Endodermal cell (in vitro differentiated cells): ENCODE measurements at regions not wholly inside any gene's neighbourhood (a gene's known extent, or its start where the extent isn't known, plus 50 kb on each side); places are given as distances from the start of the nearest gene placed in this dataset.

Experiments used
- DNase-seq: peaks from one replicate; pipeline ENCODE4 v3.0.0-alpha.2; 2017
- H3K27ac ChIP-seq: 2 replicates; pipeline ENCODE4 v1.5.1; 2013; ENCODE audit warnings: mild to moderate bottlenecking, low read depth, low read length, moderate library complexity
- H3K27me3 ChIP-seq: 2 replicates; pipeline ENCODE4 v1.6.1; 2013; ENCODE audit warnings: mild to moderate bottlenecking, low read length, moderate library complexity; ENCODE audit not compliant: insufficient read depth, control insufficient read depth, poor library complexity, severe bottlenecking
- H3K36me3 ChIP-seq: 2 replicates; pipeline ENCODE4 v1.7.0; 2013; ENCODE audit warnings: mild to moderate bottlenecking, low read length, moderate library complexity; ENCODE audit not compliant: control insufficient read depth, insufficient read depth
- H3K4me1 ChIP-seq: one replicate; pipeline ENCODE4 v1.7.0; 2013; ENCODE audit warnings: low read length; ENCODE audit not compliant: control insufficient read depth, insufficient read depth
- H3K4me3 ChIP-seq: 2 replicates; pipeline ENCODE4 v1.5.1; 2013; ENCODE audit warnings: mild to moderate bottlenecking, low read length, moderate library complexity
- H3K9ac ChIP-seq: 2 replicates; pipeline ENCODE4 v1.6.1; 2013; ENCODE audit warnings: mild to moderate bottlenecking, low read length, moderate library complexity; ENCODE audit not compliant: poor library complexity, severe bottlenecking; ENCODE audit errors: extremely low read depth
- H3K9me3 ChIP-seq: 2 replicates; pipeline ENCODE4 v1.6.1; 2013; ENCODE audit warnings: mild to moderate bottlenecking, low read length, moderate library complexity; ENCODE audit not compliant: control insufficient read depth
- H3K27ac Mint-ChIP-seq: 2 replicates; pipeline ENCODE4 v1.8.0; 2020; ENCODE audit warnings: mixed read lengths
- H3K27me3 Mint-ChIP-seq: 2 replicates; pipeline ENCODE4 v1.8.0; 2021; ENCODE audit warnings: mild to moderate bottlenecking, mixed read lengths; ENCODE audit not compliant: insufficient read depth
- H3K36me3 Mint-ChIP-seq: 2 replicates; pipeline ENCODE4 v1.8.0; 2020; ENCODE audit warnings: low read depth, mixed read lengths
- H3K4me1 Mint-ChIP-seq: 2 replicates; pipeline ENCODE4 v1.8.0; 2020; ENCODE audit warnings: mixed read lengths
- H3K4me3 Mint-ChIP-seq: 2 replicates; pipeline ENCODE4 v1.8.0; 2020; ENCODE audit warnings: mild to moderate bottlenecking, moderate library complexity, mixed read lengths
- H3K9me3 Mint-ChIP-seq: 2 replicates; pipeline ENCODE4 v1.8.0; 2020; ENCODE audit warnings: mild to moderate bottlenecking, mixed read lengths
- WGBS, 2 experiments: methylation state at CpG; one replicate each; pipeline versions ENCODE4 v1.1.5 to v1.1.7; 2013; ENCODE audit warnings: missing lambda C conversion rate in 2 of 2, mixed read lengths in 1 of 2; ENCODE audit not compliant: insufficient coverage in 1 of 2, insufficient read length in 1 of 2; 5-methylcytosine and 5-hydroxymethylcytosine counted together
- TF ChIP-seq, protein P1 (sequence below): fragments of 200-600 bp; sonication (generic); conservative IDR thresholded peaks from 2 replicates; pipeline ENCODE4 v1.5.0; 2021; ENCODE audit warnings: antibody characterized with exemption, mild to moderate bottlenecking

DNA sequence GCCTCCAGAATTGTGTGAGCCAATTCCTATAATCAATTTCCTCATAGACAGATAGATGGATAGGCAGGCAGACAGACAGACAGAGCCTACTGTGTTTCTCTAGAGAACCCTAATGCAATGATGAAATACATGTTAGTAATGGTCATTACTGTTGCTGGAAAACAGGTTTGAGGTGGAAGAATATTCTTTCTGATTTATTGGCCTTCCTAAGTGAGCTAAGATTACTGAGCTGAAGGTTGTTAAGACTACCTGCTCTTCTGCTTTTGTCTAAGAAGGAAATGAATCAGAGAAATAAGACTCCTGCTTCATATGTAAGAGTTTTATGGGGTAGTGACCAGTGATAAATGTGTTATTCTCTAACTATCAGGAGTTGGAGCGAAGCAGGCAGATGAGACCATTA lies 219.9 kb downstream of the ELAVL2 start:
- no peaks in the 10 kb centered on the region for H3K4me1 ChIP-seq
- H3K4me1 Mint-ChIP-seq = no peaks in the 10 kb centered on the region
- H3K9me3 Mint-ChIP-seq = no peaks in the 10 kb centered on the region
- no peaks in the 10 kb centered on the region for H3K9me3 ChIP-seq
- no peak overlapping the region for H3K9ac ChIP-seq
- H3K4me3 ChIP-seq = no peak overlapping the region
- 100% methylated on average over 1 of the region's 1 CpG; no CpG with 5 or more reads in 1 of the 2 experiments for WGBS, 2 experiments
- no peak overlapping the region for H3K4me3 Mint-ChIP-seq
- no peaks in the 10 kb centered on the region for H3K27me3 Mint-ChIP-seq
- H3K27ac Mint-ChIP-seq = no peak overlapping the region
- H3K36me3 Mint-ChIP-seq = no peaks in the 10 kb centered on the region
- no peaks in the 10 kb centered on the region for H3K27me3 ChIP-seq
- no peaks in the 10 kb centered on the region for H3K36me3 ChIP-seq
- TF ChIP-seq, protein P1, sequence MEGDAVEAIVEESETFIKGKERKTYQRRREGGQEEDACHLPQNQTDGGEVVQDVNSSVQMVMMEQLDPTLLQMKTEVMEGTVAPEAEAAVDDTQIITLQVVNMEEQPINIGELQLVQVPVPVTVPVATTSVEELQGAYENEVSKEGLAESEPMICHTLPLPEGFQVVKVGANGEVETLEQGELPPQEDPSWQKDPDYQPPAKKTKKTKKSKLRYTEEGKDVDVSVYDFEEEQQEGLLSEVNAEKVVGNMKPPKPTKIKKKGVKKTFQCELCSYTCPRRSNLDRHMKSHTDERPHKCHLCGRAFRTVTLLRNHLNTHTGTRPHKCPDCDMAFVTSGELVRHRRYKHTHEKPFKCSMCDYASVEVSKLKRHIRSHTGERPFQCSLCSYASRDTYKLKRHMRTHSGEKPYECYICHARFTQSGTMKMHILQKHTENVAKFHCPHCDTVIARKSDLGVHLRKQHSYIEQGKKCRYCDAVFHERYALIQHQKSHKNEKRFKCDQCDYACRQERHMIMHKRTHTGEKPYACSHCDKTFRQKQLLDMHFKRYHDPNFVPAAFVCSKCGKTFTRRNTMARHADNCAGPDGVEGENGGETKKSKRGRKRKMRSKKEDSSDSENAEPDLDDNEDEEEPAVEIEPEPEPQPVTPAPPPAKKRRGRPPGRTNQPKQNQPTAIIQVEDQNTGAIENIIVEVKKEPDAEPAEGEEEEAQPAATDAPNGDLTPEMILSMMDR = no peak
- H3K27ac ChIP-seq = no peak overlapping the region
- DNase-seq = no peak

DNA sequence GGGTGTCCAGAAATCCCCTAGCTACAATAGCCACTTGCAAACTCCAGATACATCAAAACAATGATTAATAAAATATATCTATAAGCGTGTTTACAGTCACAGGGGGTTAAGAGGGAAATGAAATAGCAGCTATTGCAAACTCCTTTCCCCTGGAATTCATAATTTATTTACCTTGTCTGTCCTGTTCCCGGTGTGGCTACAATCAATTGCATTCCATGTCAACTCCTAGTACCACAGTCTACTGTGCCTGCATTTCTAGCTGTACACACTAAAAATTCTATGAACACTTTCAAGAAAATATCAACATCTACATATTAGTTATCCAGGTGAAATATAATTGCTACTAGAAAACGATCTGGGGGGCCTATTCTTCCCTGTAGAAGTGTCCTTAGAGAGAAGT lies 217.6 kb downstream of the ELAVL2 start:
- Mint-ChIP-seq H3K4me3 (no peak overlapping the region), H3K9me3 (no peaks in the 10 kb centered on the region), H3K27me3 (no peaks in the 10 kb centered on the region), H3K36me3 (no peaks in the 10 kb centered on the region), H3K27ac (no peak overlapping the region), H3K4me1 (no peaks in the 10 kb centered on the region)
- Histone ChIP-seq H3K36me3 (no peaks in the 10 kb centered on the region), H3K4me3 (no peak overlapping the region), H3K9me3 (no peaks in the 10 kb centered on the region), H3K27me3 (no peaks in the 10 kb centered on the region), H3K27ac (no peak overlapping the region), H3K9ac (no peak overlapping the region), H3K4me1 (no peaks in the 10 kb centered on the region)
- DNase-seq = no peak
- TF ChIP-seq, protein P1 = no peak
- WGBS, 2 experiments = 95 to 100% methylated on average over 1 to 3 of the region's 3 CpGs

DNA sequence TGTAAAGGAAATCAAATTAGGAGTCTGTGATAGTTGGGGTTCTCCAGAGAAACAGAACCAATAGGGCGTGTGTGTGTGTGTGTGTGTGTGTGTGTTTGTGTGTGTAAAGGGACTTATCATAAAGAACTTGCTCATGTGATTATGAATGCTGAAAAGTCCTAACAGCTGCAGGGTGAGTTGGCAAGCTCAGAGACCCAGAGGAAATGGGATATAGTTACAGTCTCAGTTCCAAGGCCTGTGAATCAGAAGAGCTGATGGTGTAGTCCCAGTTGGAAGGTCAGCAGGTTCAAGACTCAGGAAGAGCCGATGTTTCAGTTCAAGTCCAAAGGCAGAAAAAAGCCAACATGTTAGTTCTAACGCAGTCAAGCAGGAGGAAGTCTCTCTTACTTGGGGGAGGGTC lies 214.2 kb downstream of the ELAVL2 start:
- Mint-ChIP-seq H3K27ac (no peak overlapping the region), H3K27me3 (no peaks in the 10 kb centered on the region), H3K36me3 (no peaks in the 10 kb centered on the region), H3K4me1 (no peaks in the 10 kb centered on the region), H3K4me3 (no peak overlapping the region), H3K9me3 (no peaks in the 10 kb centered on the region)
- 87 to 92% methylated on average over 3 of the region's 3 CpGs for WGBS, 2 experiments
- no peak overlapping the region for H3K4me3 ChIP-seq
- no peak for DNase-seq
- no peak overlapping the region for H3K9ac ChIP-seq
- H3K27ac ChIP-seq = no peak overlapping the region
- no peaks in the 10 kb centered on the region for H3K4me1 ChIP-seq
- H3K27me3 ChIP-seq = no peaks in the 10 kb centered on the region
- no peaks in the 10 kb centered on the region for H3K9me3 ChIP-seq
- TF ChIP-seq, protein P1 = no peak
- H3K36me3 ChIP-seq = no peaks in the 10 kb centered on the region
